GM12865 (cell line): ENCODE measurements at regions not wholly inside any gene's neighbourhood (a gene's known extent, or its start where the extent isn't known, plus 50 kb on each side); places are given as distances from the start of the nearest gene placed in this dataset.
A peak's percentile ranks its signal among the peaks of the same experiment; 100 is the strongest.

Experiments used
- DNase-seq: peaks from one replicate; pipeline ENCODE4 v3.0.0; 2010; ENCODE audit warnings: low read depth
- H3K4me3 ChIP-seq: 2 replicates; pipeline ENCODE4 v1.5.1; 2011; ENCODE audit warnings: mild to moderate bottlenecking, low read depth, low read length, control low read depth
- CTCF ChIP-seq: IDR thresholded peaks from 2 replicates; pipeline ENCODE4 v1.5.1; 2011; ENCODE audit warnings: low read length, control low read depth, low read depth, inconsistent platforms; ENCODE audit not compliant: insufficient read depth; ENCODE audit errors: missing control alignments

DNA sequence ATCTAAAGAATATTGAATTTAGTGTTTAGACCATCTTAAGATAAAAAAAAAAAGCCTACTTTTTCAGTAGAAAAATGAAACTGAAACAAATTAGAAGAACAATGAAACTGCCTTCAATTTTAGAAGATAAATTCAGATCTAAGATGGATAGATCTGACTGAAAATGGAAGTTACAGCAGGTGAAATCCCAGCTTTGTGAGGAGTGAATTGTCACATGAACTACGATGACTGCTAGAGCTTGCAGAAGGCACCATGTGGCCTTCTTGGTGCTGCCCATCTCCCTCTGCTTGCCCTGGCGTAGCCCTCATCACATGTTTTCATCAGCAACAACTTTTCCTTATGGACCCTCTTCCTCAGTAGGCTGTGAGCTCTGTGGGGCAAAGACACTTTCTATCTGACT, 51.4 kb upstream of the EMCN start:
- TF ChIP-seq CTCF, result no peak
- H3K4me3 ChIP-seq, result no peak overlapping the region
- peak; percentile 60 for DNase-seq
